Calu3 (cell line): ENCODE measurements at regions not wholly inside any gene's neighbourhood (a gene's known extent, or its start where the extent isn't known, plus 50 kb on each side); places are given as distances from the start of the nearest gene placed in this dataset.

Experiments
- BruUV-seq: library from RNA; stranded (reverse); fragments of 400-500 nt; replicated peaks from 2 replicates; lab custom pipeline; 2021; lab: Mats Ljungman, UMichigan
- CTCF ChIA-PET: fragments of 300-600 bp; sonication (Branson Sonifier 250); formaldehyde crosslinking; loops from one replicate; lab custom pipeline; 2022; ENCODE audit warnings: antibody characterized with exemption; lab: Charles Lee
- DNase-seq: peaks from one replicate; pipeline ENCODE4 v3.0.0; 2022
- H3K27ac Mint-ChIP-seq: one replicate; pipeline ENCODE4 v1.8.0; 2022; ENCODE audit warnings: mixed read lengths; ENCODE audit not compliant: unreplicated experiment
- H3K27me3 Mint-ChIP-seq: one replicate; pipeline ENCODE4 v1.8.0; 2022; ENCODE audit warnings: mixed read lengths; ENCODE audit not compliant: unreplicated experiment
- H3K36me3 Mint-ChIP-seq: one replicate; pipeline ENCODE4 v1.8.0; 2022; ENCODE audit warnings: mild to moderate bottlenecking, moderate library complexity, mixed read lengths; ENCODE audit not compliant: insufficient read depth, unreplicated experiment
- H3K4me1 Mint-ChIP-seq: one replicate; pipeline ENCODE4 v1.8.0; 2022; ENCODE audit warnings: mild to moderate bottlenecking, low read depth, mixed read lengths; ENCODE audit not compliant: unreplicated experiment
- H3K4me3 Mint-ChIP-seq: one replicate; pipeline ENCODE4 v1.8.0; 2022; ENCODE audit warnings: mild to moderate bottlenecking, low read depth, moderate library complexity, mixed read lengths; ENCODE audit not compliant: unreplicated experiment
- H3K9me3 Mint-ChIP-seq: one replicate; pipeline ENCODE4 v1.8.0; 2022; ENCODE audit warnings: low read depth, mixed read lengths; ENCODE audit not compliant: unreplicated experiment
- CTCF ChIP-seq: fragments of 200-600 bp; IDR thresholded peaks from one replicate; pipeline ENCODE4 v1.8.0; 2022; ENCODE audit warnings: antibody characterized with exemption; ENCODE audit not compliant: unreplicated experiment
- intact Hi-C: fragments of 100-400 bp; cut with micrococcal nuclease; formaldehyde crosslinking; loops from one replicate; pipeline ENCODE4 v1.10.0; 2022; ENCODE audit not compliant: unreplicated experiment

- H3K4me3 Mint-ChIP-seq: no peak overlapping the region
- BruUV-seq: no TSS peak
- H3K36me3 Mint-ChIP-seq: no peaks in the 10 kb centered on the region
- intact Hi-C loops: no loop called here
- no peak for DNase-seq
- H3K9me3 Mint-ChIP-seq: peaks cover 11% of the 10 kb centered on the region
- no peaks in the 10 kb centered on the region for H3K27me3 Mint-ChIP-seq
- no peak for TF ChIP-seq CTCF
- no peak overlapping the region for H3K27ac Mint-ChIP-seq
- CTCF ChIA-PET: no interaction called here
- no peaks in the 10 kb centered on the region for H3K4me1 Mint-ChIP-seq
Measured at GRCh38 chr14:43022094-43022800, 1415.6 kb downstream of the LRFN5 start.

- H3K9me3 Mint-ChIP-seq: peaks cover 11% of the 10 kb centered on the region
- no peak overlapping the region for H3K27ac Mint-ChIP-seq
- no peak for TF ChIP-seq CTCF
- no peaks in the 10 kb centered on the region for H3K36me3 Mint-ChIP-seq
- CTCF ChIA-PET: no interaction called here
- no peak for DNase-seq
- intact Hi-C loops: no loop called here
- no TSS peak for BruUV-seq
- no peaks in the 10 kb centered on the region for H3K27me3 Mint-ChIP-seq
- no peaks in the 10 kb centered on the region for H3K4me1 Mint-ChIP-seq
- no peak overlapping the region for H3K4me3 Mint-ChIP-seq
Measured at GRCh38 chr14:43019826-43020225, 1413.2 kb downstream of the LRFN5 start.

- no peaks in the 10 kb centered on the region for H3K36me3 Mint-ChIP-seq
- no peak for TF ChIP-seq CTCF
- peaks cover 5% of the 10 kb centered on the region for H3K9me3 Mint-ChIP-seq
- intact Hi-C loops: no loop called here
- BruUV-seq: no TSS peak
- CTCF ChIA-PET: no interaction called here
- H3K27me3 Mint-ChIP-seq: no peaks in the 10 kb centered on the region
- H3K4me3 Mint-ChIP-seq: no peak overlapping the region
- no peak for DNase-seq
- H3K27ac Mint-ChIP-seq: no peak overlapping the region
- H3K4me1 Mint-ChIP-seq: no peaks in the 10 kb centered on the region
Measured at GRCh38 chr14:43014338-43014737, 1407.7 kb downstream of the LRFN5 start.

- intact Hi-C loops: no loop called here
- Mint-ChIP-seq H3K27ac (no peak overlapping the region), H3K27me3 (no peaks in the 10 kb centered on the region), H3K4me1 (no peaks in the 10 kb centered on the region), H3K9me3 (peaks cover 5% of the 10 kb centered on the region), H3K4me3 (no peak overlapping the region), H3K36me3 (no peaks in the 10 kb centered on the region)
- BruUV-seq: no TSS peak
- DNase-seq: no peak
- CTCF ChIA-PET: no interaction called here
- TF ChIP-seq CTCF: no peak
Measured at GRCh38 chr14:43012817-43013216, 1406.1 kb downstream of the LRFN5 start.
